GM12865 (cell line): ENCODE measurements at regions not wholly inside any gene's neighbourhood (a gene's known extent, or its start where the extent isn't known, plus 50 kb on each side); places are given as distances from the start of the nearest gene placed in this dataset.

Experiments
- DNase-seq: peaks from one replicate; pipeline ENCODE4 v3.0.0; 2010; ENCODE audit warnings: low read depth
- H3K4me3 ChIP-seq: 2 replicates; pipeline ENCODE4 v1.5.1; 2011; ENCODE audit warnings: mild to moderate bottlenecking, low read depth, low read length, control low read depth
- TF ChIP-seq, protein P1 (sequence below): IDR thresholded peaks from 2 replicates; pipeline ENCODE4 v1.5.1; 2011; ENCODE audit warnings: low read length, control low read depth, low read depth, inconsistent platforms; ENCODE audit not compliant: insufficient read depth; ENCODE audit errors: missing control alignments

DNA sequence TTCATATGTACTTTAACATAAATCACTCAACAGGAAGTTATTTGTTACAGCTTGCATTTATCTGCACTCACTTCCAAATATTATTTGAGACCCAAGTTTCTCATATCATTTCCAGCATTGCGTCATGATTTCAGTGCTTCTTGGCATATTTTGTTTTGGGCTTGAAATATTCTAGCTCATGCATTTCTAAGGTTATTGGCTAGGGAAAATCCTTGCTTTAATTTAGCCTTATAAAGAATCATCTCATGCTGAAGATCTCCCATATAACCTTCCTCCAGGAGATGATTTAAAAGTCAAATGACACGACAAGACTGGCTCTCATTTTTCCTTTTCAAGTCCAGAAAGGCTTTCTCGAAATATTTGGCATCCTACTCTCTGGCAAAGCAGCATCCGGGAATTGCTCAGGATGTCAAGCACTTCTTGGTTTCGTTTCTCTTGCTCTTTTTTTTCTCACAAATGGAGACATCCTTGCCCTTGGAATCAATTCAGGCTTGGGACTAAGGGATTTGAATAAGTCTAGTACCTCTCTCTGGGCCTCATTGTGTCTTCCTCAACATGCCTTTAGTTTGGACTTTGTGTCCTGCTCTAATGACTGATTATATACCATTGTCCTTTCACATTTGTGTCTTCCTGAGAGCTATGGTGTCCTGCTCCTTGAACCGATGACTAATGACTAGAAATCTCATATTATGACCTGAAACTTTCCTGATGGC lies 295.0 kb downstream of the RMST start:
- no peak overlapping the region for H3K4me3 ChIP-seq
- TF ChIP-seq, protein P1, sequence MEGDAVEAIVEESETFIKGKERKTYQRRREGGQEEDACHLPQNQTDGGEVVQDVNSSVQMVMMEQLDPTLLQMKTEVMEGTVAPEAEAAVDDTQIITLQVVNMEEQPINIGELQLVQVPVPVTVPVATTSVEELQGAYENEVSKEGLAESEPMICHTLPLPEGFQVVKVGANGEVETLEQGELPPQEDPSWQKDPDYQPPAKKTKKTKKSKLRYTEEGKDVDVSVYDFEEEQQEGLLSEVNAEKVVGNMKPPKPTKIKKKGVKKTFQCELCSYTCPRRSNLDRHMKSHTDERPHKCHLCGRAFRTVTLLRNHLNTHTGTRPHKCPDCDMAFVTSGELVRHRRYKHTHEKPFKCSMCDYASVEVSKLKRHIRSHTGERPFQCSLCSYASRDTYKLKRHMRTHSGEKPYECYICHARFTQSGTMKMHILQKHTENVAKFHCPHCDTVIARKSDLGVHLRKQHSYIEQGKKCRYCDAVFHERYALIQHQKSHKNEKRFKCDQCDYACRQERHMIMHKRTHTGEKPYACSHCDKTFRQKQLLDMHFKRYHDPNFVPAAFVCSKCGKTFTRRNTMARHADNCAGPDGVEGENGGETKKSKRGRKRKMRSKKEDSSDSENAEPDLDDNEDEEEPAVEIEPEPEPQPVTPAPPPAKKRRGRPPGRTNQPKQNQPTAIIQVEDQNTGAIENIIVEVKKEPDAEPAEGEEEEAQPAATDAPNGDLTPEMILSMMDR, result no peak
- no peak for DNase-seq

DNA sequence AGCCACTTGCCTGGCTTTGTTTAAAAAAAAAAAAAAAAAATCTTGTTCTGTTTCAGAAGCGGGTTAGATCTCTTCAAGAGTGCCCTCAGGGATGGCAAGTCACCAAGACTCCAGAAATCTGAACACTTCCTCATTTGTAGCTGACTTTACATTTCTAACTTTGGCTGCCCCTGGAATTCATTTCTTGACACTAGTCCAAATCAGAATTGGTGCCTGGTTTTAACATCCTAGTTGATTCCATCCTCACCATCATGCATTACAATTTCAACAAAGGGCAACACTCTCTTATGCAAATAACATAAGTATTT lies 295.5 kb downstream of the RMST start:
- peak; percentile 37 for DNase-seq
- H3K4me3 ChIP-seq, result no peak overlapping the region
- TF ChIP-seq, protein P1, result no peak

DNA sequence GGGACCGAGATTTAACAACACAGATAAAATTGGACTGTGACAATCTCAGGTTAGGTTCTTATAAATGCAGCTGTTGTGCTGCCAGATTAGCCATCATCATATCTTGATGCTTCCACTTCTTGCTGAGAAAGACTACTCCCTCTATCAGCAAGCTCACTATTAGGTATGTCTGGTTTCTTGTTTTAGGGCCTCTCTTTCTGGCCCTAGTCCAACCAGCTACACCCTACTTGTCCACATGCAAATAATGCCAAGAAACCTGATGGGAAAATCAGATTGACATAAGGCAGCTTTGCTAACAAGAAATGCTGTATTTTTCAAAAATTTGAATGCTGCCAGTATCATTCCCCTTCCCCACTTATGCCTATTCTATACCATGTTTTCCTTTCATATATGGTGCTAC lies 296.0 kb downstream of the RMST start:
- TF ChIP-seq, protein P1, result no peak
- no peak overlapping the region for H3K4me3 ChIP-seq
- DNase-seq, result peak; percentile 39

DNA sequence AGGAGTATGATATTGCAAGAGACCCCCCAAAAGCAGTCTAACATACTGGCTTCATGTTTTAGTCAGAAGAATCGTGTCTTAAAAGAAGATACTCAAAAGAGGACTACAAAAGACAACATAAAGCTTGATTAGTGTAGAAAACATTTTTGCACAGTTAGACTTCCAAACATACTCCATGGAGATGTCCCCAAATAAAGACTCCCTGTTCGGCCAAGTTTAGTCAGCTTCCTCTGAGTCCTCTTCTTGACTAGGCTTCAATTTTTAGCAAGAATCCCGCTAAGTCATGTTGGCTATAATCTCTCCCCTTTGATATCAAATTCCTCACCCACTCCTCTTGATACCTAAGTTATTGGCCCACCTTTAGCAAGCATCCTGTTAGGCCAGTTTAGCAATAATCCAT lies 298.0 kb downstream of the RMST start:
- no peak overlapping the region for H3K4me3 ChIP-seq
- TF ChIP-seq, protein P1, result no peak
- no peak for DNase-seq

DNA sequence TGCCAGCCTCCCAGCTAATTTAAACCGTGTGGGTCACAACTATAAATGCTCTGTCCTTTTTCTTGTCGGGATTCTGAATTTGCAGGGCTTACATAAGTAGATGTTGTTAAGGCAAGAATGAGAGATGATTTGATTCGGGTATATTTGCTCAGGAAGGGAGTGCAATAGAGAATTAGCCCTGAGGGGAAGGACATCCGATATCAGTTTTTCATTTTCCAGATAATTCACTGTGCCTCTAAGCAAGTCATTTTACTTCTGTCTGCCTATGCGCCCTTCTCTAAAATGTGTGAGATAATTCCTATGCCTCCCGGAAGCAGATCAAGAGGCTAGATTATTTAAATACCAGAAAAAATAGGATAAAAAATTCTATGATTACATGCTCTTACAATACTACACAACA lies 300.5 kb downstream of the RMST start:
- no peak for DNase-seq
- no peak overlapping the region for H3K4me3 ChIP-seq
- TF ChIP-seq, protein P1, result no peak

DNA sequence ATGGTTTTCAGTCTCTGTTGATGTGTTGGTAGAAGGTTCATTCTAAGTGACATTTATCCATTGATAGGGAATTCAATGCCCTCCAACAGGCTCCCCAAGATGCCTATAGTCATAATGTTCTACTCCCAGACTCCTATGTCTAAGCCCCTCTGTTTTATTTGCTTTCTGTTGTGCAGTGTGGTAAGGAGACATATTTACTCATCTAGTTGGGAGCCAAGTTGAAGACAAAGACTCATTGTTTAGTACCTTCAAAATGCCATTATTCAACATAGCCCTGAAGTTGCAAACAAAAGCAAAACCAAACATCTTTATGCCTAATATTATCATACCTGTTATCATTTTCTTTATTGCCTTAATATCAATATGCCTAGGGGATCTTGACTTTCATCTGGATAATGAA lies 302.1 kb downstream of the RMST start:
- DNase-seq, result no peak
- TF ChIP-seq, protein P1, result no peak

DNA sequence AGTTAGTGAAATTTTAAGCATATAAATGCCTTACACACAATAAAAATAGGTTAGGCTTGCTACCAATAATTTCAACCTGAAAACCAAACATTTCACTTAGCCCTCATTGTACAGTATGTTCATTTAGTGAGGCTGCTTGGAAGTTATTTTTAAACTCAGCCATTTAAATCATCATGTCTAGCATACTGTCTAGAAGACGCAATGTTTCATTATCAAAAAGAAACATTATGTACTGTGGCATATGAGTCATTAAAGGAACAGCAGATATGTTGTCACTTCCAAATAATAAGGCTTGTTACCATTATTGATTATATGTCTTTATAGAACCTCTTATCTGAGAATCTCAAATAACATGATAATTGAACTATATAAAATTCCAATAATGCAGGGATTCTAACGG lies 304.7 kb downstream of the RMST start:
- no peak overlapping the region for H3K4me3 ChIP-seq
- DNase-seq, result no peak
- TF ChIP-seq, protein P1, result no peak

More for the DNA sequence above, 302.1 kb downstream of the RMST start:
- H3K4me3 ChIP-seq, result no peak overlapping the region
